Gastroesophageal sphincter (tissue), 3 donors: ENCODE measurements at regions not wholly inside any gene's neighbourhood (a gene's known extent, or its start where the extent isn't known, plus 50 kb on each side); places are given as distances from the start of the nearest gene placed in this dataset.

Experiments
- EP300 ChIP-seq: sonication (generic); formaldehyde crosslinking; IDR thresholded peaks from one replicate; pipeline ENCODE4 v1.6.1; 2017; ENCODE audit warnings: antibody characterized with exemption, mild to moderate bottlenecking
- POLR2A ChIP-seq, 2 donors: fragments of 450-650 bp; IDR thresholded peaks; one replicate each; pipeline ENCODE4 v1.6.1; 2017; ENCODE audit warnings: antibody characterized with exemption in 2 of 2, mild to moderate bottlenecking in 2 of 2, moderate library complexity in 1 of 2
- POLR2AphosphoS5 ChIP-seq: sonication (generic); formaldehyde crosslinking; IDR thresholded peaks from one replicate; pipeline ENCODE4 v1.6.1; 2017; ENCODE audit warnings: antibody characterized with exemption
- TF ChIP-seq, protein P1 (sequence below), 4 experiments: fragments of 200-600 bp in 2 of 4; fragments of 450-650 bp in 2 of 4; sonication (generic) in 1 of 4; IDR thresholded peaks; one replicate each; pipeline ENCODE4 v1.5.1; 2017 to 2019; ENCODE audit warnings: antibody characterized with exemption in 4 of 4, mild to moderate bottlenecking in 2 of 4, moderate library complexity in 2 of 4

DNA sequence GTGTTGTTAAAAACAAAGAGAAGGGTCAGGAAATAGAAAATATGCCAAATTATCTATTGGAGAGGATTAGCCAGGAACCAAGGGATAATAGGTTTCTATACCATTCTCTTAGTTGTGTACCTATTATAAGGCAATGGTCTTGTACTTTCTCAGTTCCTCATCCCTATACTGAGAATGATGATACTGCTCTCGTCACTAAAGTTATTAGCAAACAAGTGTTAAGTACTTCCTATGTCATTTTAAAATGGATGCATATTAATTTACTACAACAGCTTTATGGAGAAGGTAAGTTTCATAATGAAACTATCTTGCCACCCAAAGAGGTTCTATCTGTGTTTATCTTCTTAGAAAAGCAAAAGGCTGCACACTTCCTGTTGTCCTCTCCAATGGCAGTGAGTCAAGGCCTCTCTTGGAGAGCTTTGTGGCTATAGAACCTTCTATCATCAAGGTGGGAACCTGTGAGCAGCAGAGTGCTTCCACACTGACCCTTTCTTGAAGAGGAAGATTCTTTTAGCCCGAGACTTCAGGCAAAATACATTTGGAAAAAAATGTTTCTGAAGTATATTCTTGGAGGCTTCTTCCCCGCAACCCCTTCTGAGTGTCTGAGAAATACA is 460.7 kb upstream of the FANCL start:
- TF ChIP-seq POLR2A (IDR thresholded peaks at IDR 0.05), result no peak
- TF ChIP-seq, protein P1, sequence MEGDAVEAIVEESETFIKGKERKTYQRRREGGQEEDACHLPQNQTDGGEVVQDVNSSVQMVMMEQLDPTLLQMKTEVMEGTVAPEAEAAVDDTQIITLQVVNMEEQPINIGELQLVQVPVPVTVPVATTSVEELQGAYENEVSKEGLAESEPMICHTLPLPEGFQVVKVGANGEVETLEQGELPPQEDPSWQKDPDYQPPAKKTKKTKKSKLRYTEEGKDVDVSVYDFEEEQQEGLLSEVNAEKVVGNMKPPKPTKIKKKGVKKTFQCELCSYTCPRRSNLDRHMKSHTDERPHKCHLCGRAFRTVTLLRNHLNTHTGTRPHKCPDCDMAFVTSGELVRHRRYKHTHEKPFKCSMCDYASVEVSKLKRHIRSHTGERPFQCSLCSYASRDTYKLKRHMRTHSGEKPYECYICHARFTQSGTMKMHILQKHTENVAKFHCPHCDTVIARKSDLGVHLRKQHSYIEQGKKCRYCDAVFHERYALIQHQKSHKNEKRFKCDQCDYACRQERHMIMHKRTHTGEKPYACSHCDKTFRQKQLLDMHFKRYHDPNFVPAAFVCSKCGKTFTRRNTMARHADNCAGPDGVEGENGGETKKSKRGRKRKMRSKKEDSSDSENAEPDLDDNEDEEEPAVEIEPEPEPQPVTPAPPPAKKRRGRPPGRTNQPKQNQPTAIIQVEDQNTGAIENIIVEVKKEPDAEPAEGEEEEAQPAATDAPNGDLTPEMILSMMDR (IDR thresholded peaks at IDR 0.05), result no peak
- TF ChIP-seq EP300, result no peak
- TF ChIP-seq POLR2AphosphoS5, result no peak
